Activated T-helper 17 cell treated with anti-CD3 and anti-CD28 coated beads, Interleukin-2, amount 50 U/mL, for 72 hours (primary cell): ENCODE measurements at regions not wholly inside any gene's neighbourhood (a gene's known extent, or its start where the extent isn't known, plus 50 kb on each side); places are given as distances from the start of the nearest gene placed in this dataset.
A peak's percentile ranks its signal among the peaks of the same experiment; 100 is the strongest.

Experiments
- ATAC-seq: fragments of 150-1000 bp; cut with Tn5 transposase; replicated peaks from 2 replicates; pipeline ENCODE4 v1.10.0; 2021; ENCODE audit warnings: mild to moderate bottlenecking, moderate library complexity
- H3K27ac Mint-ChIP-seq: one replicate; pipeline ENCODE4 v1.8.0; 2022; ENCODE audit warnings: mixed read lengths
- H3K27me3 Mint-ChIP-seq: one replicate; pipeline ENCODE4 v1.8.0; 2022; ENCODE audit warnings: mixed read lengths
- H3K36me3 Mint-ChIP-seq: one replicate; pipeline ENCODE4 v1.8.0; 2022; ENCODE audit warnings: low read depth, mild to moderate bottlenecking, mixed read lengths
- H3K4me1 Mint-ChIP-seq: one replicate; pipeline ENCODE4 v1.8.0; 2022; ENCODE audit warnings: mixed read lengths
- H3K4me3 Mint-ChIP-seq: one replicate; pipeline ENCODE4 v1.8.0; 2022; ENCODE audit warnings: mild to moderate bottlenecking, mixed read lengths
- H3K9me3 Mint-ChIP-seq: one replicate; pipeline ENCODE4 v1.8.0; 2022; ENCODE audit warnings: mixed read lengths

GRCh38 chr10:120960725-120961124 lies 109.6 kb downstream of the WDR11 start:
- Mint-ChIP-seq H3K27me3 (peaks cover 13% of the 10 kb centered on the region), H3K9me3 (no peaks in the 10 kb centered on the region), H3K4me1 (no peaks in the 10 kb centered on the region), H3K4me3 (no peak overlapping the region), H3K27ac (no peak overlapping the region), H3K36me3 (no peaks in the 10 kb centered on the region)
- ATAC-seq = no peak

GRCh38 chr10:120961795-120962755 lies 110.9 kb downstream of the WDR11 start:
- no peak overlapping the region for H3K4me3 Mint-ChIP-seq
- peaks cover 15% of the 10 kb centered on the region for H3K27me3 Mint-ChIP-seq
- no peaks in the 10 kb centered on the region for H3K4me1 Mint-ChIP-seq
- ATAC-seq = no peak
- H3K36me3 Mint-ChIP-seq = no peaks in the 10 kb centered on the region
- no peak overlapping the region for H3K27ac Mint-ChIP-seq
- no peaks in the 10 kb centered on the region for H3K9me3 Mint-ChIP-seq

GRCh38 chr10:120962756-120963593 lies 111.8 kb downstream of the WDR11 start:
- Mint-ChIP-seq H3K9me3 (no peaks in the 10 kb centered on the region), H3K36me3 (no peaks in the 10 kb centered on the region), H3K4me1 (no peaks in the 10 kb centered on the region), H3K27ac (no peak overlapping the region), H3K4me3 (no peak overlapping the region), H3K27me3 (peaks cover 17% of the 10 kb centered on the region)
- ATAC-seq = no peak

GRCh38 chr10:120963594-120964220 lies 112.5 kb downstream of the WDR11 start:
- Mint-ChIP-seq H3K9me3 (no peaks in the 10 kb centered on the region), H3K27ac (no peak overlapping the region), H3K4me3 (no peak overlapping the region), H3K27me3 (peaks cover 18% of the 10 kb centered on the region), H3K36me3 (no peaks in the 10 kb centered on the region), H3K4me1 (no peaks in the 10 kb centered on the region)
- no peak for ATAC-seq

- Mint-ChIP-seq H3K36me3 (no peaks in the 10 kb centered on the region), H3K4me1 (no peaks in the 10 kb centered on the region), H3K27ac (no peak overlapping the region), H3K9me3 (no peaks in the 10 kb centered on the region), H3K4me3 (no peak overlapping the region), H3K27me3 (peaks cover 13% of the 10 kb centered on the region)
- no peak for ATAC-seq
Observed at GRCh38 chr10:120966657-120967045, 115.5 kb downstream of the WDR11 start.

- Mint-ChIP-seq H3K27ac (no peak overlapping the region), H3K27me3 (peaks cover 18% of the 10 kb centered on the region), H3K4me3 (no peak overlapping the region), H3K36me3 (no peaks in the 10 kb centered on the region), H3K9me3 (peaks cover 3% of the 10 kb centered on the region), H3K4me1 (no peaks in the 10 kb centered on the region)
- peak; percentile 37 for ATAC-seq
Observed at GRCh38 chr10:120969219-120969645, 118.1 kb downstream of the WDR11 start.

GRCh38 chr10:120970595-120971529 lies 119.7 kb downstream of the WDR11 start:
- no peak for ATAC-seq
- Mint-ChIP-seq H3K9me3 (peaks cover 3% of the 10 kb centered on the region), H3K4me3 (no peak overlapping the region), H3K27me3 (peaks cover 28% of the 10 kb centered on the region), H3K36me3 (no peaks in the 10 kb centered on the region), H3K27ac (no peak overlapping the region), H3K4me1 (no peaks in the 10 kb centered on the region)

GRCh38 chr10:120971671-120972070 lies 120.5 kb downstream of the WDR11 start:
- no peak overlapping the region for H3K4me3 Mint-ChIP-seq
- no peaks in the 10 kb centered on the region for H3K4me1 Mint-ChIP-seq
- peaks cover 3% of the 10 kb centered on the region for H3K9me3 Mint-ChIP-seq
- ATAC-seq = no peak
- no peak overlapping the region for H3K27ac Mint-ChIP-seq
- H3K36me3 Mint-ChIP-seq = no peaks in the 10 kb centered on the region
- H3K27me3 Mint-ChIP-seq = peaks cover 36% of the 10 kb centered on the region

- Mint-ChIP-seq H3K4me1 (no peaks in the 10 kb centered on the region), H3K9me3 (peaks cover 3% of the 10 kb centered on the region), H3K27me3 (peaks cover 35% of the 10 kb centered on the region), H3K27ac (no peak overlapping the region), H3K4me3 (no peak overlapping the region), H3K36me3 (no peaks in the 10 kb centered on the region)
- no peak for ATAC-seq
Observed at GRCh38 chr10:120972259-120972658, 121.1 kb downstream of the WDR11 start.

- Mint-ChIP-seq H3K27me3 (peaks cover 37% of the 10 kb centered on the region), H3K9me3 (peaks cover 3% of the 10 kb centered on the region)
Observed at GRCh38 chr10:120975072-120975867, 124.1 kb downstream of the WDR11 start.

GRCh38 chr10:120975868-120976225 lies 124.7 kb downstream of the WDR11 start:
- H3K9me3 Mint-ChIP-seq = peaks cover 3% of the 10 kb centered on the region
- H3K36me3 Mint-ChIP-seq = no peaks in the 10 kb centered on the region
- no peak for ATAC-seq
- H3K4me3 Mint-ChIP-seq = no peak overlapping the region
- no peak overlapping the region for H3K27ac Mint-ChIP-seq
- no peaks in the 10 kb centered on the region for H3K4me1 Mint-ChIP-seq
- H3K27me3 Mint-ChIP-seq = peaks cover 42% of the 10 kb centered on the region

More at GRCh38 chr10:120975072-120975867, 124.1 kb downstream of the WDR11 start:
- no peak overlapping the region for H3K27ac Mint-ChIP-seq
- no peak overlapping the region for H3K4me3 Mint-ChIP-seq
- no peaks in the 10 kb centered on the region for H3K36me3 Mint-ChIP-seq
- no peaks in the 10 kb centered on the region for H3K4me1 Mint-ChIP-seq
- ATAC-seq = no peak

GRCh38 chr10:120977897-120978296 lies 126.7 kb downstream of the WDR11 start:
- ATAC-seq = no peak
- Mint-ChIP-seq H3K9me3 (peaks cover 3% of the 10 kb centered on the region), H3K4me3 (no peak overlapping the region), H3K4me1 (no peaks in the 10 kb centered on the region), H3K36me3 (no peaks in the 10 kb centered on the region), H3K27ac (no peak overlapping the region), H3K27me3 (peaks cover 53% of the 10 kb centered on the region)
